CD14-positive monocyte (primary cell): ENCODE measurements at regions not wholly inside any gene's neighbourhood (a gene's known extent, or its start where the extent isn't known, plus 50 kb on each side); places are given as distances from the start of the nearest gene placed in this dataset.

ENCODE experiments used
- DNase-seq, 3 donors: peaks; one replicate each; pipeline ENCODE4 v3.0.0-alpha.2; 2011 to 2022
- H2AFZ ChIP-seq: 2 replicates; pipeline ENCODE4 v1.6.0; 2012; ENCODE audit warnings: mild to moderate bottlenecking, low read depth, low read length, inconsistent platforms; ENCODE audit not compliant: insufficient read depth, poor library complexity, severe bottlenecking
- H3K27ac ChIP-seq, 2 donors: 1 replicate in 1 of 2; 2 replicates in 1 of 2; pipeline ENCODE4 v1.5.1; 2012 to 2013; ENCODE audit warnings: low read length in 2 of 2, control low read depth in 1 of 2, inconsistent platforms in 1 of 2, low read depth in 1 of 2, mild to moderate bottlenecking in 1 of 2
- H3K27me3 ChIP-seq, 2 donors: one replicate each; pipeline versions ENCODE4 v1.6.0 to v1.6.1; 2011 to 2013; ENCODE audit warnings: low read length in 2 of 2; ENCODE audit not compliant: control insufficient read depth in 2 of 2, insufficient read depth in 2 of 2
- H3K36me3 ChIP-seq, 2 donors: replicated peaks in 1 of 2; 1 replicate in 1 of 2; 2 replicates in 1 of 2; pipeline versions ENCODE4 v1.5.1 to v1.6.1; 2012 to 2013; ENCODE audit warnings: low read length in 2 of 2, control low read depth in 1 of 2, inconsistent platforms in 1 of 2, mild to moderate bottlenecking in 1 of 2; ENCODE audit not compliant: insufficient read depth in 2 of 2, control insufficient read depth in 1 of 2
- H3K4me1 ChIP-seq, 2 donors: 1 replicate in 1 of 2; 2 replicates in 1 of 2; pipeline versions ENCODE4 v1.5.1 to v1.6.1; 2012 to 2013; ENCODE audit warnings: low read length in 2 of 2, control low read depth in 1 of 2, inconsistent platforms in 1 of 2, mild to moderate bottlenecking in 1 of 2, moderate library complexity in 1 of 2; ENCODE audit not compliant: insufficient read depth in 2 of 2, control insufficient read depth in 1 of 2
- H3K4me2 ChIP-seq: replicated peaks from 2 replicates; pipeline ENCODE3; 2012; ENCODE audit warnings: low read length, moderate library complexity, mild to moderate bottlenecking; ENCODE audit not compliant: poor library complexity, severe bottlenecking; ENCODE audit errors: extremely low read depth
- H3K4me3 ChIP-seq, 3 experiments: fragments of 200-600 bp in 1 of 3; sonication (generic) in 1 of 3; replicated peaks in 1 of 3; 1 replicate in 2 of 3; 2 replicates in 1 of 3; pipeline ENCODE4 v1.5.1; 2011 to 2013; ENCODE audit warnings: low read length in 3 of 3, mild to moderate bottlenecking in 3 of 3, control low read depth in 2 of 3, low read depth in 2 of 3, inconsistent platforms in 1 of 3, moderate library complexity in 1 of 3
- H3K79me2 ChIP-seq: 2 replicates; pipeline ENCODE4 v1.6.0; 2012; ENCODE audit warnings: mild to moderate bottlenecking, control low read depth, inconsistent platforms, low read length, moderate library complexity; ENCODE audit not compliant: insufficient read depth
- H3K9ac ChIP-seq: 2 replicates; pipeline ENCODE4 v1.6.0; 2017; ENCODE audit warnings: low read length, mild to moderate bottlenecking; ENCODE audit not compliant: insufficient read depth, poor library complexity, severe bottlenecking
- H3K9me3 ChIP-seq, 2 donors: replicated peaks in 1 of 2; 1 replicate in 1 of 2; 2 replicates in 1 of 2; pipeline versions ENCODE4 v1.5.1 to v1.6.1; 2012 to 2013; ENCODE audit warnings: low read length in 2 of 2, control low read depth in 1 of 2; ENCODE audit not compliant: control insufficient read depth in 1 of 2, insufficient read depth in 1 of 2
- H4K20me1 ChIP-seq: 2 replicates; pipeline ENCODE4 v1.6.0; 2012; ENCODE audit warnings: mild to moderate bottlenecking, low read length, control low read depth, moderate library complexity; ENCODE audit not compliant: insufficient read depth
- H3K27ac Mint-ChIP-seq, 7 donors: one replicate each; pipeline ENCODE4 v1.8.0; 2020; ENCODE audit warnings: mild to moderate bottlenecking in 7 of 7, mixed read lengths in 7 of 7, moderate library complexity in 6 of 7, inconsistent platforms in 2 of 7
- H3K27me3 Mint-ChIP-seq, 3 donors: one replicate each; pipeline ENCODE4 v1.8.0; 2021 to 2022; ENCODE audit warnings: low read depth in 3 of 3, mild to moderate bottlenecking in 3 of 3, mixed read lengths in 3 of 3, moderate library complexity in 3 of 3, inconsistent platforms in 1 of 3
- H3K36me3 Mint-ChIP-seq, 2 donors: one replicate each; pipeline ENCODE4 v1.8.0; 2020; ENCODE audit warnings: mixed read lengths in 2 of 2, inconsistent platforms in 1 of 2, mild to moderate bottlenecking in 1 of 2
- H3K4me1 Mint-ChIP-seq: one replicate; pipeline ENCODE4 v1.8.0; 2020; ENCODE audit warnings: mild to moderate bottlenecking, mixed read lengths
- H3K4me3 Mint-ChIP-seq, 2 donors: one replicate each; pipeline ENCODE4 v1.8.0; 2020; ENCODE audit warnings: mild to moderate bottlenecking in 2 of 2, mixed read lengths in 2 of 2, moderate library complexity in 1 of 2
- H3K9me3 Mint-ChIP-seq, 7 donors: one replicate each; pipeline ENCODE4 v1.8.0; 2020 to 2022; ENCODE audit warnings: mixed read lengths in 7 of 7, mild to moderate bottlenecking in 6 of 7, moderate library complexity in 6 of 7, inconsistent platforms in 2 of 7
- WGBS: methylation state at CpG from one replicate; pipeline ENCODE4 v1.1.5; 2013; ENCODE audit warnings: missing lambda C conversion rate; ENCODE audit not compliant: insufficient coverage; 5-methylcytosine and 5-hydroxymethylcytosine counted together
- intact Hi-C, 2 donors: fragments of 100-400 bp; cut with micrococcal nuclease; formaldehyde crosslinking; loops; one replicate each; pipeline versions ENCODE4 v1.15.0 to v1.15.1; 2023
- TF ChIP-seq, protein P1 (sequence below): fragments of 200-600 bp; IDR thresholded peaks from one replicate; pipeline ENCODE4 v1.8.0; 2022; ENCODE audit warnings: antibody characterized with exemption, mild to moderate bottlenecking

DNA sequence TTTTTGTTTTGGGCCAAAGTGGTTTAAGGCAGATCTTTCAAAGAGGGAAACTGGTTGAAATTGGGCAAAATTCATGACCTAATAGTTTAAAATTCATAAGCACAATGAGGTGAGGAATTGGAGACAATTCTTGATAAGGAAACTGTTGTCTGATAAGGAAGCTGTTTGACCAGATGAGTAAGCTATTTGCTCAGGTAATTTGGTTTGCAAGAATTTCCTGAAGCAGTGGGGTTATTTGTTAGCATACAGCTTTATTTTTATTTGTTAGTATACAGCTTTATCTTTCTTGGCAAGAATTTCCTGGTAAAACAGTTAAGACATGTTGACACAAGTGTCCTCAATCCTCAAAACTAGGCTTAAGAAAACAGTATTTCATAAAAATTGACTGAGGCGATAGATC lies 559.0 kb downstream of the GALC start:
- peaks cover 0 to 3% (median 0%) of the 10 kb centered on the region in 3 donors for H3K27me3 Mint-ChIP-seq
- no peak for DNase-seq

DNA sequence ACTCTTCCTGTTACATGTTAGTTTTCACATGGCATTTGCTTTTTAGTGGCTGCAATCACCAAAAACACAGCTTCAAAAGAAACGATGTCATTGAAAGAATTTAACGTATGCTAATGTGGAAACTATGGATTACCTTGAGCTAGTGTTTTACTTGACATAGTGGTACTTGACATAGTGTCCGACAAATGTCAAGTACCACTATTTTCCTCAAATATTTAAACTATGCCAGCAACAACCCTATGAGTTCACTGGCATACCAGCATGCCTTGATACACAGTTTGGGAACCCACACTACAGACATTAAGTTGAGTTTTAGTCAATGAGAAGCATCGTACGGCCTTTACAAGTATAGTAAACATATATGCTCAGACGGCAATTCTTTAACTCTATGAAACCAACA lies 560.3 kb downstream of the GALC start:
- H3K9ac ChIP-seq, result no peak overlapping the region
- H3K9me3 ChIP-seq, result peaks cover 9 to 20% of the 10 kb centered on the region in 2 donors
- Mint-ChIP-seq H3K27me3 (peaks cover 0 to 3% (median 0%) of the 10 kb centered on the region in 3 donors), H3K4me3 (no peak overlapping the region), H3K9me3 (peaks cover 3 to 17% (median 6%) of the 10 kb centered on the region in 7 donors), H3K4me1 (no peaks in the 10 kb centered on the region), H3K36me3 (no peaks in the 10 kb centered on the region), H3K27ac (no peak overlapping the region)
- no peak overlapping the region for H3K4me3 ChIP-seq
- H2AFZ ChIP-seq, result no peak overlapping the region
- intact Hi-C loops, result no loop called here
- no peak overlapping the region for H3K4me2 ChIP-seq
- DNase-seq, result no peak
- no peaks in the 10 kb centered on the region for H3K4me1 ChIP-seq
- no peaks in the 10 kb centered on the region for H4K20me1 ChIP-seq
- TF ChIP-seq, protein P1, sequence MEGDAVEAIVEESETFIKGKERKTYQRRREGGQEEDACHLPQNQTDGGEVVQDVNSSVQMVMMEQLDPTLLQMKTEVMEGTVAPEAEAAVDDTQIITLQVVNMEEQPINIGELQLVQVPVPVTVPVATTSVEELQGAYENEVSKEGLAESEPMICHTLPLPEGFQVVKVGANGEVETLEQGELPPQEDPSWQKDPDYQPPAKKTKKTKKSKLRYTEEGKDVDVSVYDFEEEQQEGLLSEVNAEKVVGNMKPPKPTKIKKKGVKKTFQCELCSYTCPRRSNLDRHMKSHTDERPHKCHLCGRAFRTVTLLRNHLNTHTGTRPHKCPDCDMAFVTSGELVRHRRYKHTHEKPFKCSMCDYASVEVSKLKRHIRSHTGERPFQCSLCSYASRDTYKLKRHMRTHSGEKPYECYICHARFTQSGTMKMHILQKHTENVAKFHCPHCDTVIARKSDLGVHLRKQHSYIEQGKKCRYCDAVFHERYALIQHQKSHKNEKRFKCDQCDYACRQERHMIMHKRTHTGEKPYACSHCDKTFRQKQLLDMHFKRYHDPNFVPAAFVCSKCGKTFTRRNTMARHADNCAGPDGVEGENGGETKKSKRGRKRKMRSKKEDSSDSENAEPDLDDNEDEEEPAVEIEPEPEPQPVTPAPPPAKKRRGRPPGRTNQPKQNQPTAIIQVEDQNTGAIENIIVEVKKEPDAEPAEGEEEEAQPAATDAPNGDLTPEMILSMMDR, result no peak
- H3K27ac ChIP-seq, result no peak overlapping the region
- H3K36me3 ChIP-seq, result no peaks in the 10 kb centered on the region
- WGBS, result 97% methylated on average over 3 of the region's 6 CpGs
- H3K79me2 ChIP-seq, result no peaks in the 10 kb centered on the region
- H3K27me3 ChIP-seq, result no peaks in the 10 kb centered on the region

More for the DNA sequence above, 559.0 kb downstream of the GALC start:
- H3K9me3 Mint-ChIP-seq, result peaks cover 3 to 14% (median 6%) of the 10 kb centered on the region in 7 donors
- H2AFZ ChIP-seq, result no peak overlapping the region
- WGBS, result no CpG with 5 or more reads among the region's 1 CpG
- H3K4me1 Mint-ChIP-seq, result no peaks in the 10 kb centered on the region
- H4K20me1 ChIP-seq, result no peaks in the 10 kb centered on the region
- no peaks in the 10 kb centered on the region for H3K4me1 ChIP-seq
- H3K27ac Mint-ChIP-seq, result no peak overlapping the region
- no peaks in the 10 kb centered on the region for H3K36me3 ChIP-seq
- H3K36me3 Mint-ChIP-seq, result no peaks in the 10 kb centered on the region
- intact Hi-C loops, result no loop called here
- no peak overlapping the region for H3K4me3 ChIP-seq
- no peak overlapping the region for H3K9ac ChIP-seq
- TF ChIP-seq, protein P1, result no peak
- no peaks in the 10 kb centered on the region for H3K27me3 ChIP-seq
- no peak overlapping the region for H3K4me2 ChIP-seq
- peaks cover 9 to 20% of the 10 kb centered on the region in 2 donors for H3K9me3 ChIP-seq
- H3K4me3 Mint-ChIP-seq, result no peak overlapping the region
- no peak overlapping the region for H3K27ac ChIP-seq
- no peaks in the 10 kb centered on the region for H3K79me2 ChIP-seq
